ENCODE measurements at regions not wholly inside any gene's neighbourhood (a gene's known extent, or its start where the extent isn't known, plus 50 kb on each side); places are given as distances from the start of the nearest gene placed in this dataset.

DNA sequence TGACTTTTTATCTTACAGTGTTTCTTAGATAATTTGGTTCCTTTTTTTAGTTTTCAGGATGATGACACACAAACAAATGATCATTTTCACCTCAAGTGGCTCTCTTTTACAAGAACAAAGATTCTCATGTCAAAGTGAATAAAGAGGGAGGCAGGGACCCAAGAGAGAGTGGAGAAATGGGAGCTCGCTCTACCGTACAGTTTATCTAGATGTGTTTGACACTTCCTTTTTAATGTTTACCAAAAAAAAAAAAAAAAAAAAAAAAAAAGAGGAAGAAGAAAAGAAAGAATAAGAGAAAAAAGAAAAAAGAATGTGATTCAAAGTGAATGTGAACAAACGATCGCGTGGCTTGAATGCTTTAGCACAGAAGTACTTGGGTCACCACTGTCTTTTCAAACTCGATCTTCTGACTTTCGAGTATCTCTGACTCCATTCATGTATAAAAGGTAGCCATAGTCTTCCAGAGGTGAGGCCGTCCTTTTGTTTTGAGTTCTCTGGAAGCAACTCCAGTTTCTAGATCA, 75.6 kb upstream of the GRXCR1 start:
- Histone ChIP-seq H3K27ac (ENCODE audit: insufficient read depth, low read length) (no peak overlapping the region), H3K14ac (replicated peaks; ENCODE audit: low read depth, low read length) (no peak overlapping the region), H3K56ac (ENCODE audit: extremely low read depth, insufficient read depth, low read length) (no peak overlapping the region), H3K4me3 (ENCODE audit: insufficient read depth, low read depth, low read length) (no peak overlapping the region), H3K27me3 (ENCODE audit: control insufficient read depth, insufficient read depth, low read length) (no peaks in the 10 kb centered on the region), H3K18ac (ENCODE audit: low read depth, low read length) (no peak overlapping the region), H2BK120ac (ENCODE audit: low read depth, low read length) (no peak overlapping the region), H3K79me1 (ENCODE audit: low read depth in 1 of 2, low read length in 2 of 2) (no peaks in the 10 kb centered on the region), H4K8ac (ENCODE audit: low read depth in 2 of 2, low read length in 2 of 2) (no peak overlapping the region), H3K9me3 (ENCODE audit: control insufficient read depth, insufficient read depth, low read length) (peaks cover 3% of the 10 kb centered on the region; the same call in 1 of the 2 replicates), H2AFZ (replicated peaks; ENCODE audit: low read length, poor library complexity) (no peak overlapping the region), H3K9me1 (ENCODE audit: insufficient read depth, low read length) (no peaks in the 10 kb centered on the region), H2BK5ac (ENCODE audit: low read depth, low read length, poor library complexity, severe bottlenecking) (no peak overlapping the region), H2BK15ac (ENCODE audit: low read depth, low read length) (no peak overlapping the region), H2BK20ac (ENCODE audit: low read depth, low read length) (no peak overlapping the region), H2AK9ac (replicated peaks; ENCODE audit: low read depth, low read length, poor library complexity) (no peak overlapping the region), H4K91ac (ENCODE audit: insufficient read depth, low read depth, low read length) (no peak overlapping the region), H4K20me1 (ENCODE audit: insufficient read depth, low read length) (no peaks in the 10 kb centered on the region), H3K36me3 (ENCODE audit: control insufficient read depth, insufficient read depth, low read length) (no peaks in the 10 kb centered on the region), H2AK5ac (ENCODE audit: low read depth, low read length) (no peak overlapping the region), H3K4ac (ENCODE audit: low read depth, low read length) (no peak overlapping the region), H3K4me2 (ENCODE audit: low read depth, low read length) (no peak overlapping the region), H3K4me1 (ENCODE audit: control insufficient read depth, insufficient read depth, low read length) (no peaks in the 10 kb centered on the region), H3K9ac (ENCODE audit: low read depth, low read length) (no peak overlapping the region), H4K5ac (ENCODE audit: low read depth, low read length) (no peak overlapping the region), H3K23ac (ENCODE audit: low read depth, low read length) (no peak overlapping the region)
- no peak for DNase-seq
- in situ Hi-C loops (cut with MboI; ENCODE audit: low sequenced_read_pairs) (no loop called here), dilution Hi-C loops (cut with HindIII; ENCODE audit: low sequenced_read_pairs, unreplicated experiment) (no loop called here), intact Hi-C loops (cut with micrococcal nuclease) (no loop called here)
- TF ChIP-seq MAZ (IDR thresholded peaks at IDR 0.05; ENCODE audit: borderline replicate concordance, low read depth, low read length), result no peak
- no peak for TF ChIP-seq MAFK (IDR thresholded peaks at IDR 0.05; ENCODE audit: low read depth, low read length)
- no peak for TF ChIP-seq BHLHE40 (IDR thresholded peaks at IDR 0.05; ENCODE audit: low read depth, low read length)
- no peak for TF ChIP-seq RCOR1 (IDR thresholded peaks at IDR 0.05; ENCODE audit: insufficient replicate concordance, low read length)
- TF ChIP-seq, protein P1, sequence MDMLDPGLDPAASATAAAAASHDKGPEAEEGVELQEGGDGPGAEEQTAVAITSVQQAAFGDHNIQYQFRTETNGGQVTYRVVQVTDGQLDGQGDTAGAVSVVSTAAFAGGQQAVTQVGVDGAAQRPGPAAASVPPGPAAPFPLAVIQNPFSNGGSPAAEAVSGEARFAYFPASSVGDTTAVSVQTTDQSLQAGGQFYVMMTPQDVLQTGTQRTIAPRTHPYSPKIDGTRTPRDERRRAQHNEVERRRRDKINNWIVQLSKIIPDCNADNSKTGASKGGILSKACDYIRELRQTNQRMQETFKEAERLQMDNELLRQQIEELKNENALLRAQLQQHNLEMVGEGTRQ (IDR thresholded peaks at IDR 0.05; ENCODE audit: low read depth, low read length), result no peak
- no peak for TF ChIP-seq NFE2L2 (IDR thresholded peaks at IDR 0.05; ENCODE audit: low read depth, low read length)
- TF ChIP-seq, protein P2, sequence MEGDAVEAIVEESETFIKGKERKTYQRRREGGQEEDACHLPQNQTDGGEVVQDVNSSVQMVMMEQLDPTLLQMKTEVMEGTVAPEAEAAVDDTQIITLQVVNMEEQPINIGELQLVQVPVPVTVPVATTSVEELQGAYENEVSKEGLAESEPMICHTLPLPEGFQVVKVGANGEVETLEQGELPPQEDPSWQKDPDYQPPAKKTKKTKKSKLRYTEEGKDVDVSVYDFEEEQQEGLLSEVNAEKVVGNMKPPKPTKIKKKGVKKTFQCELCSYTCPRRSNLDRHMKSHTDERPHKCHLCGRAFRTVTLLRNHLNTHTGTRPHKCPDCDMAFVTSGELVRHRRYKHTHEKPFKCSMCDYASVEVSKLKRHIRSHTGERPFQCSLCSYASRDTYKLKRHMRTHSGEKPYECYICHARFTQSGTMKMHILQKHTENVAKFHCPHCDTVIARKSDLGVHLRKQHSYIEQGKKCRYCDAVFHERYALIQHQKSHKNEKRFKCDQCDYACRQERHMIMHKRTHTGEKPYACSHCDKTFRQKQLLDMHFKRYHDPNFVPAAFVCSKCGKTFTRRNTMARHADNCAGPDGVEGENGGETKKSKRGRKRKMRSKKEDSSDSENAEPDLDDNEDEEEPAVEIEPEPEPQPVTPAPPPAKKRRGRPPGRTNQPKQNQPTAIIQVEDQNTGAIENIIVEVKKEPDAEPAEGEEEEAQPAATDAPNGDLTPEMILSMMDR (conservative IDR thresholded peaks at IDR 0.05; ENCODE audit: low read depth, low read length), result no peak
- no peak for TF ChIP-seq MXI1 (IDR thresholded peaks at IDR 0.05; ENCODE audit: borderline replicate concordance, low read depth, low read length)
- TF ChIP-seq FOS (IDR thresholded peaks at IDR 0.05; ENCODE audit: low read depth, low read length), result no peak
- TF ChIP-seq CEBPB (IDR thresholded peaks at IDR 0.05; ENCODE audit: low read depth, low read length), result no peak
- TF ChIP-seq, protein P3, sequence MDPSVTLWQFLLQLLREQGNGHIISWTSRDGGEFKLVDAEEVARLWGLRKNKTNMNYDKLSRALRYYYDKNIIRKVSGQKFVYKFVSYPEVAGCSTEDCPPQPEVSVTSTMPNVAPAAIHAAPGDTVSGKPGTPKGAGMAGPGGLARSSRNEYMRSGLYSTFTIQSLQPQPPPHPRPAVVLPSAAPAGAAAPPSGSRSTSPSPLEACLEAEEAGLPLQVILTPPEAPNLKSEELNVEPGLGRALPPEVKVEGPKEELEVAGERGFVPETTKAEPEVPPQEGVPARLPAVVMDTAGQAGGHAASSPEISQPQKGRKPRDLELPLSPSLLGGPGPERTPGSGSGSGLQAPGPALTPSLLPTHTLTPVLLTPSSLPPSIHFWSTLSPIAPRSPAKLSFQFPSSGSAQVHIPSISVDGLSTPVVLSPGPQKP (IDR thresholded peaks at IDR 0.05; ENCODE audit: borderline replicate concordance, low read depth, low read length), result no peak
- no peak for TF ChIP-seq SMC3 (IDR thresholded peaks at IDR 0.05; ENCODE audit: low read depth, low read length)
- no peak for TF ChIP-seq RFX5 (IDR thresholded peaks at IDR 0.05; ENCODE audit: low read depth, low read length)
- TF ChIP-seq POLR2A (IDR thresholded peaks at IDR 0.05; ENCODE audit: low read depth, low read length), result no peak
- BruUV-seq (replicated peaks), result no TSS peak
- CTCF ChIA-PET, result no interaction called here
- no CpG with 5 or more reads among the region's 8 CpGs for WGBS, 2 experiments (ENCODE audit: extremely low coverage in 2 of 2, insufficient read length in 1 of 2)
- POLR2A ChIA-PET (ENCODE audit: unreplicated experiment), result no interaction called here
- ATAC-seq (ENCODE audit: low read depth), result no peak

Data from IMR-90 (cell line).